ENCODE measurements at regions not wholly inside any gene's neighbourhood (a gene's known extent, or its start where the extent isn't known, plus 50 kb on each side); places are given as distances from the start of the nearest gene placed in this dataset.

- H3K27ac ChIP-seq: no peak overlapping the region
- H3K27me3 ChIP-seq (ENCODE audit: insufficient read depth, low read depth, severe bottlenecking): no peaks in the 10 kb centered on the region
- no peak for DNase-seq
- no peaks in the 10 kb centered on the region for H3K9me3 ChIP-seq (ENCODE audit: severe bottlenecking)
- no peaks in the 10 kb centered on the region for H3K36me3 ChIP-seq
- H3K4me3 ChIP-seq (ENCODE audit: low read depth, low read length): no peak overlapping the region
- TF ChIP-seq, protein P1, sequence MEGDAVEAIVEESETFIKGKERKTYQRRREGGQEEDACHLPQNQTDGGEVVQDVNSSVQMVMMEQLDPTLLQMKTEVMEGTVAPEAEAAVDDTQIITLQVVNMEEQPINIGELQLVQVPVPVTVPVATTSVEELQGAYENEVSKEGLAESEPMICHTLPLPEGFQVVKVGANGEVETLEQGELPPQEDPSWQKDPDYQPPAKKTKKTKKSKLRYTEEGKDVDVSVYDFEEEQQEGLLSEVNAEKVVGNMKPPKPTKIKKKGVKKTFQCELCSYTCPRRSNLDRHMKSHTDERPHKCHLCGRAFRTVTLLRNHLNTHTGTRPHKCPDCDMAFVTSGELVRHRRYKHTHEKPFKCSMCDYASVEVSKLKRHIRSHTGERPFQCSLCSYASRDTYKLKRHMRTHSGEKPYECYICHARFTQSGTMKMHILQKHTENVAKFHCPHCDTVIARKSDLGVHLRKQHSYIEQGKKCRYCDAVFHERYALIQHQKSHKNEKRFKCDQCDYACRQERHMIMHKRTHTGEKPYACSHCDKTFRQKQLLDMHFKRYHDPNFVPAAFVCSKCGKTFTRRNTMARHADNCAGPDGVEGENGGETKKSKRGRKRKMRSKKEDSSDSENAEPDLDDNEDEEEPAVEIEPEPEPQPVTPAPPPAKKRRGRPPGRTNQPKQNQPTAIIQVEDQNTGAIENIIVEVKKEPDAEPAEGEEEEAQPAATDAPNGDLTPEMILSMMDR (IDR thresholded peaks at IDR 0.05; ENCODE audit: low read depth, low read length): no peak
Observed at GRCh38 chr15:58344213-58345070, 87.3 kb upstream of the LIPC start.

GRCh38 chr15:58346361-58346760, 85.4 kb upstream of the LIPC start:
- no peaks in the 10 kb centered on the region for H3K36me3 ChIP-seq
- H3K9me3 ChIP-seq (ENCODE audit: severe bottlenecking): no peaks in the 10 kb centered on the region
- DNase-seq: no peak
- TF ChIP-seq, protein P1 (IDR thresholded peaks at IDR 0.05; ENCODE audit: low read depth, low read length): no peak
- no peak overlapping the region for H3K4me3 ChIP-seq (ENCODE audit: low read depth, low read length)
- no peak overlapping the region for H3K27ac ChIP-seq
- H3K27me3 ChIP-seq (ENCODE audit: insufficient read depth, low read depth, severe bottlenecking): no peaks in the 10 kb centered on the region

- Histone ChIP-seq H3K9me3 (ENCODE audit: severe bottlenecking) (no peaks in the 10 kb centered on the region), H3K36me3 (no peaks in the 10 kb centered on the region), H3K27ac (no peak overlapping the region), H3K27me3 (ENCODE audit: insufficient read depth, low read depth, severe bottlenecking) (no peaks in the 10 kb centered on the region), H3K4me3 (ENCODE audit: low read depth, low read length) (no peak overlapping the region)
- TF ChIP-seq, protein P1 (IDR thresholded peaks at IDR 0.05; ENCODE audit: low read depth, low read length): no peak
- no peak for DNase-seq
Observed at GRCh38 chr15:58348095-58348812, 83.5 kb upstream of the LIPC start.

- H3K36me3 ChIP-seq: no peaks in the 10 kb centered on the region
- no peak for DNase-seq
- no peaks in the 10 kb centered on the region for H3K27me3 ChIP-seq (ENCODE audit: insufficient read depth, low read depth, severe bottlenecking)
- no peak overlapping the region for H3K27ac ChIP-seq
- H3K9me3 ChIP-seq (ENCODE audit: severe bottlenecking): no peaks in the 10 kb centered on the region
- no peak overlapping the region for H3K4me3 ChIP-seq (ENCODE audit: low read depth, low read length)
- TF ChIP-seq, protein P1 (IDR thresholded peaks at IDR 0.05; ENCODE audit: low read depth, low read length): no peak
Observed at GRCh38 chr15:58352026-58352929, 79.5 kb upstream of the LIPC start.

DNA sequence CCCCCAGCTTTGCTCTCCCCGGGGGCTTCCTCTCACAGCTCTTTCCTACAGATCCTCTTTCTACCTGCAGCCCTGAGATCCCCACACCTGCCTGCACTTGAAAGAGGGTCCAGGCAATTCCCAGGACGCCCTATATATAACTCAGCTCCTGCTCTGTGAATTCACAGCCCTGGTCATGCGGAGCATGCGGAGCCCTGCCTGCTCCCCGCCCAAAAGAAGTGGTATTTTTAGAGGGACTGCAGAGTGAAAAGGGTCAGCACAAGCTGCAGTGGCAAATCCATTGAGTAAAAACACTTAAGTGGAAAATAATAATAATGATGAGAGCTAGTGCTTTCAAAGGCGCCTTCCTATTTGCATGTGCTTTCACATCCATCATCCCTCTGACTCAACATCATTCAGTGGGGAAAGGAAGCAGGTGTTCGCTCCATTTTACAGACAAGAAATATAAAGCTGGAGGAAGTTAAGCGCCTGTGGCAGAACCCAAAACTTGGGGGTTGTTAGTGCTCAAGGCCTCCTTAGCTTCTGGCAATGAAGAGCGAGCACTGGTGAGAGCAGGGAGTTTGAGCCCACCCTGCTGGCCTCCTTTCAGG, 76.3 kb upstream of the LIPC start:
- Histone ChIP-seq H3K4me3 (ENCODE audit: low read depth, low read length) (no peak overlapping the region), H3K36me3 (no peaks in the 10 kb centered on the region), H3K27ac (no peak overlapping the region), H3K27me3 (ENCODE audit: insufficient read depth, low read depth, severe bottlenecking) (no peaks in the 10 kb centered on the region), H3K9me3 (ENCODE audit: severe bottlenecking) (no peaks in the 10 kb centered on the region)
- DNase-seq: no peak
- TF ChIP-seq, protein P1 (IDR thresholded peaks at IDR 0.05; ENCODE audit: low read depth, low read length): no peak
